ENCODE measurements at regions not wholly inside any gene's neighbourhood (a gene's known extent, or its start where the extent isn't known, plus 50 kb on each side); places are given as distances from the start of the nearest gene placed in this dataset.

DNA sequence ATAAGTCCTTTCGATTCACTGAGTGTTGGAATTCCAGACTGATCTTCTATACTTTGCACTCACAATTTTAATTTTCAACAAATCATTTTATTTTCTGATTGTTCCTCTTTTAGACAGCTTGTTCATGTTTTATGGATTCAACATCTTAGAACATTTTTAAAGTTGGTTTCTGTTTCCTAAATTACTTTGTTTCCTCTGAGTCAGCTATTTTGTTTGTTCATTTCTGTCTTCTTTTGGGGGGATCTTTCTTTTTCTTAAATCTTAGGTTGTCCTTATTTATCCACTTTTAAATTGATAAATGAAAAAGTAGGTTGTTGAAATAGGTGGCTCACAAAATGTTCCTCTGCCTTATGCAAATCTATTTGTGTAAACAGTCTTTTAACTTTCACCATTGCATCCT lies 160.0 kb downstream of the GALC start:
- no peaks in the 10 kb centered on the region for H4K20me1 ChIP-seq
- H3K36me3 ChIP-seq, result no peaks in the 10 kb centered on the region
- peaks cover 0 to 12% (median 0%) of the 10 kb centered on the region in 10 experiments; a peak in 9 of 20 replicates for H3K4me1 ChIP-seq
- H3K4me2 ChIP-seq, result peak overlapping the region in 6 of 11 experiments; percentile 6 to 42 (median 28); a peak in 6 of 22 replicates
- H3K9me3 ChIP-seq (replicated peaks in 1 of 11), result no peaks in the 10 kb centered on the region
- TF ChIP-seq Cebpa-rat (IDR thresholded peaks at IDR 0.05), result no peak
- no peak overlapping the region for H3K9ac ChIP-seq
- no peak overlapping the region for H3K4me3 ChIP-seq
- no peak overlapping the region for H3K27ac ChIP-seq
- H3K27me3 ChIP-seq, result no peaks in the 10 kb centered on the region

DNA sequence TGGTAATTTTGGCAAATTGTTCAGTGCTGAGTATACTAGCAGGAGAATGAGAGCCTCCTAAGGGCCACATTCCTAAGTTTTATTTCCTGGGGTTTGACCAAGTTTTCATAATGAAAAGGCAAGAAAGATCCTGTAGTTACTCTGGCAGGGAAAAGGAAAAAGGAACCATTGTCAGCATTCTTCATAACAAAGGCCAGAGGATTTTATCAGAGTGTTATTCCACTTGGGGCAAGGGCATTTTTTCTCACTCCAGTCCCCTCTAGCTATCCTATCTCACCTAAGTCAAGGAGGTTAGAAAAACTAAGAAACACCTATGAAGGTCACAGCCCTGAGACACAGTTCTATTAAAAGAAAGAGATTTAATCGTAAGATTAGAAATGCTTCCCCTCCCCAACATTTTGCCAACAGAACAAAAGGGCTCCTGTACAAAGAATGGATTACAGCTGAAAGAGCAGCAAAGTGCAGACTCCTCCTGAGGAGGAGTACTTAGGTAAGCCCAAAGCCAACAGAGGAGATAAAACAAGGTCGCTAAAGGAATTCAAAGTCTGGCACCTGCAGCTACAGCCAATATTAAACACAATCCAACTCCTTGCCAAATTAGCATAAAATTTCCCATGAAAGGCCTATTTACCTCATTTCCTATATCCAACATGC lies 162.4 kb downstream of the GALC start:
- no peaks in the 10 kb centered on the region for H3K27me3 ChIP-seq
- no peak overlapping the region for H3K4me2 ChIP-seq
- H3K4me3 ChIP-seq, result no peak overlapping the region
- no peak overlapping the region for H3K9ac ChIP-seq
- TF ChIP-seq Cebpa-rat (IDR thresholded peaks at IDR 0.05), result no peak
- no peaks in the 10 kb centered on the region for H3K36me3 ChIP-seq
- no peaks in the 10 kb centered on the region for H3K9me3 ChIP-seq (replicated peaks in 1 of 11)
- H3K27ac ChIP-seq, result no peak overlapping the region
- H3K4me1 ChIP-seq, result peaks cover 0 to 12% (median 0%) of the 10 kb centered on the region in 10 experiments; a peak in 9 of 20 replicates
- H4K20me1 ChIP-seq, result no peaks in the 10 kb centered on the region

DNA sequence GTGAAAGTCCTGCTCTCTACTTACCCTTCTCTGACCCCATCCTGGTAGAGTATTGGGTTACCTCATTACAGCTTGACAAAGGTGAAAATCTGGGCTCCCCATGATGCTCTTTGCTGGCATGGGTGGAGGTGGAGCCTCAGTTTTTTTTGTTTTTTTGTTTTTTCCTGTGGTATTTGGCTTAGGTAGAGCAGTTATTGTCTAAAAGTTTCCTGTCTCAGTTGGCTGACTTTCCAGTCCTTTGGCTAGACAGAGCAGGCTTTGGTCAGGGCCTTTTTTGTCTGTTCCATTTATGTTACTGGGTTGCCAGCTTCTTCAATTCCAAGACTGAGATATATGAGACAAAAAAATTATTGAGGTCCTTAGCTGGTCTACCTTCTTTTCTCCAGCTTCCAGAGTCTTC lies 163.4 kb downstream of the GALC start:
- no peak overlapping the region for H3K4me3 ChIP-seq
- no peaks in the 10 kb centered on the region for H3K9me3 ChIP-seq (replicated peaks in 1 of 11)
- no peaks in the 10 kb centered on the region for H4K20me1 ChIP-seq
- no peak overlapping the region for H3K4me2 ChIP-seq
- H3K27me3 ChIP-seq, result no peaks in the 10 kb centered on the region
- H3K27ac ChIP-seq, result no peak overlapping the region
- H3K4me1 ChIP-seq, result peaks cover 0 to 12% (median 0%) of the 10 kb centered on the region in 10 experiments; a peak in 9 of 20 replicates
- no peaks in the 10 kb centered on the region for H3K36me3 ChIP-seq
- H3K9ac ChIP-seq, result no peak overlapping the region
- TF ChIP-seq Cebpa-rat (IDR thresholded peaks at IDR 0.05), result no peak

DNA sequence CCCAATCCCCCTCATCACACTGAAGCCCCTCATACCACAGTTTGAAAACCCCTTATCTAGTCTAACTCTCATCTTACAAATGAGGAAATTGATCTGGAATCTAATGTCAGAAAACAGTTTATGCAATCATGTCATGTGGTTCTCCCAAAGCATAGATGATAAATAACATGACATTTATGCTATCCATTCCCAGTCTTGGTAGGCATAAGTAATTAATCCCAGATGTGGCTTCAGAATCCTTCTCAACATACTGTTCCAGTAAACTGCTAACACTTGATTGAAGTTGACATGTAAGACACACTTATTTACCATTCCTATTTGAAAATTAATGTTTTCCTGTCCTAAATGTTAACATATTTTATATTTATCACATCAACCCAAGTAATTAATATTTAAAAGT lies 168.7 kb downstream of the GALC start:
- no peaks in the 10 kb centered on the region for H3K36me3 ChIP-seq
- TF ChIP-seq Cebpa-rat (IDR thresholded peaks at IDR 0.05), result no peak
- no peaks in the 10 kb centered on the region for H3K27me3 ChIP-seq
- H3K9me3 ChIP-seq (replicated peaks in 1 of 11), result peaks cover 0 to 4% (median 0%) of the 10 kb centered on the region in 11 experiments; a peak in 2 of 22 replicates
- H3K9ac ChIP-seq, result no peak overlapping the region
- no peaks in the 10 kb centered on the region for H3K4me1 ChIP-seq
- no peak overlapping the region for H3K4me2 ChIP-seq
- H3K27ac ChIP-seq, result no peak overlapping the region
- no peaks in the 10 kb centered on the region for H4K20me1 ChIP-seq
- H3K4me3 ChIP-seq, result no peak overlapping the region

DNA sequence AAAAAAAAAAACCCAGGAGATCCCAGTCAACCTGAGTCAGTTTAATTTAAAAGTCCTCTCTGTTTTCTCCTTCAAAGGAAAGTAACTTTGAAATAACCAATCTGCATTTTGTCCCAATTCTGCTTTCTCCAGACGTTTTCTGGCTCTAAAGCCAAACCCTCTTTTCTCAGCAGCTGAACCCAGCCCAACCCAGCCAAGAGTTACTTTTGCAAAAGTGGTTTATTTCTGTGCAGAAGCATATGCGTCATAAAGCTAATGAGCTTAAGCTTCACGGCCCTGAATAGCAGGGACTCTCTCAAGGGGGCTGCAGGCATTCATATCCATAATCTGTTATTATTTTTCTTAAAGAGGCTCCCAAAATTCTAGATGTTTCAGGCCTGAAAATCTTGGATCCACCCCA lies 176.6 kb downstream of the GALC start:
- H3K27ac ChIP-seq, result no peak overlapping the region
- no peak overlapping the region for H3K9ac ChIP-seq

DNA sequence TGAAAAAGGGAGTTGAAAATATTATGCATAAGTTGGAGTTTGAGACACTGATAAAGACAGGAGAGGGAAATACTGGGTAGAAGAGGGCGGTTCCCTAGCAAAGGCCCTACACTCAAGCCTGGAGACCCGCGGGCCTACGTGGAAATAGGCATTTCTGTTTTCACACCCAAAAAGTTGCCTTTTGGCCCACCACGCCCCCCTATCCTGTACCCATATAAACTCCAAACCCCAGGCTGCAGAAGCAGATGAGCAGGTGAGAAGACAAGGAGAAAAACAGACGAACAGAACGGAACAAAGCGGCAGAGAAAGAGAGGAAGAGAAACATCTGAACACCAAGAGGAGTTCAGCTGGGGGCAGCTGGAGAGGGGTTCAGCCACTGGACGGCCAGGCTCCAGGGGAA lies 177.9 kb downstream of the GALC start:
- Histone ChIP-seq H3K4me3 (no peak overlapping the region), H3K4me2 (peak overlapping the region in 2 of 11 experiments; percentile 21 to 24; a peak in 2 of 22 replicates), H3K27ac (no peak overlapping the region), H3K9ac (no peak overlapping the region), H4K20me1 (no peaks in the 10 kb centered on the region), H3K27me3 (no peaks in the 10 kb centered on the region), H3K4me1 (peaks cover 4 to 20% (median 14%) of the 10 kb centered on the region in 10 experiments; a peak in 15 of 20 replicates), H3K9me3 (replicated peaks in 1 of 11) (peaks cover 0 to 8% (median 0%) of the 10 kb centered on the region in 11 experiments; a peak in 2 of 22 replicates), H3K36me3 (no peaks in the 10 kb centered on the region)
- TF ChIP-seq Cebpa-rat (IDR thresholded peaks at IDR 0.05), result no peak

More for the DNA sequence above, 176.6 kb downstream of the GALC start:
- Histone ChIP-seq H4K20me1 (no peaks in the 10 kb centered on the region), H3K4me3 (no peak overlapping the region), H3K27me3 (no peaks in the 10 kb centered on the region), H3K9me3 (replicated peaks in 1 of 11) (peaks cover 0 to 8% (median 0%) of the 10 kb centered on the region in 11 experiments; a peak in 2 of 22 replicates), H3K4me2 (no peak overlapping the region), H3K4me1 (peaks cover 4 to 20% (median 14%) of the 10 kb centered on the region in 10 experiments; a peak in 15 of 20 replicates), H3K36me3 (no peaks in the 10 kb centered on the region)
- TF ChIP-seq Cebpa-rat (IDR thresholded peaks at IDR 0.05), result no peak

DNA sequence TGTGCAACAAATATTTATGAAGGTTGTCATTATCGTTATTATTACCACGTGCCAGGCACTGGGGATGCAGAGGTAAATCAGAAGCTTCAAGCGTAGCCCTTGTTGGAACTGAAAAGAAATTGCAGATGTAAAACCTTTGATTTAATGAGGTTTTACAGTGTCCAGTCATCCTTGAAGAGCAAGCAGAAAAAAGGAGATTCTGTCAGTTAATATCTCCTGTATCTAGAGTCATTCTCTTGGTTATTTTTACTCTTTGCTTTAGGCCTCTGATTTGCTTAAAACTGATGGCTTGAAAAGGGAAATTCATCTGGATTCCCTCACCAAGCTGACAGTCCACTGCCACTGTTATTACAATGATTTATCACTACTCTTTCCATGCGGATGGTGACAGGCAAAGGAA lies 179.3 kb downstream of the GALC start:
- TF ChIP-seq Cebpa-rat (IDR thresholded peaks at IDR 0.05), result no peak
- H3K36me3 ChIP-seq, result no peaks in the 10 kb centered on the region
- H4K20me1 ChIP-seq, result no peaks in the 10 kb centered on the region
- H3K4me2 ChIP-seq, result peak overlapping the region in 8 of 11 experiments; percentile 8 to 52 (median 38); a peak in 13 of 22 replicates
- no peak overlapping the region for H3K4me3 ChIP-seq
- H3K27ac ChIP-seq, result no peak overlapping the region
- peaks cover 2 to 16% (median 13%) of the 10 kb centered on the region in 10 experiments; a peak in 15 of 20 replicates for H3K4me1 ChIP-seq
- H3K9ac ChIP-seq, result no peak overlapping the region
- H3K27me3 ChIP-seq, result no peaks in the 10 kb centered on the region
- no peaks in the 10 kb centered on the region for H3K9me3 ChIP-seq (replicated peaks in 1 of 11)

DNA sequence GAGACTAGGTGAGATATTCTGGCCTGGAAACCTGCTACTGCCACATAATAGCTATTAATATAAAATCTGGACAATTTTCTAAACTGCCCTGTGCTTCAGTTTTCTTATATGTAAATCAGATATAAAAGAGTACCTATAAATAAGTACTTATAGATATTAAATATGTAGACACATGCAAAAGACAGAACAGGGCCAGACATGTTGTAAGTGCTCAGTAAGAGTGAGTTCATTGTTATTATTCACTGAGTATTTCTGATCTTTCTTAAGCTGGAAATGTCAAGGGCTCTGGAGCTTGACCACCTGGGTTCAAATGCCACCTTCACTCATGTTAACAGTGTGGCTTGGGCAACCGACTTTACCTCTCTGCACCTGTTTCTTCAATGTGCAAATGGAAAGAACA lies 179.8 kb downstream of the GALC start:
- Histone ChIP-seq H3K4me3 (no peak overlapping the region), H3K36me3 (no peaks in the 10 kb centered on the region), H3K4me1 (peaks cover 0 to 16% (median 13%) of the 10 kb centered on the region in 10 experiments; a peak in 12 of 20 replicates), H4K20me1 (no peaks in the 10 kb centered on the region), H3K4me2 (peak overlapping the region in 8 of 11 experiments; percentile 8 to 52 (median 38); a peak in 13 of 22 replicates), H3K9me3 (replicated peaks in 1 of 11) (peaks cover 0 to under 1% (median 0%) of the 10 kb centered on the region in 11 experiments; a peak in 2 of 22 replicates), H3K27me3 (no peaks in the 10 kb centered on the region), H3K9ac (no peak overlapping the region), H3K27ac (no peak overlapping the region)
- no peak for TF ChIP-seq Cebpa-rat (IDR thresholded peaks at IDR 0.05)

DNA sequence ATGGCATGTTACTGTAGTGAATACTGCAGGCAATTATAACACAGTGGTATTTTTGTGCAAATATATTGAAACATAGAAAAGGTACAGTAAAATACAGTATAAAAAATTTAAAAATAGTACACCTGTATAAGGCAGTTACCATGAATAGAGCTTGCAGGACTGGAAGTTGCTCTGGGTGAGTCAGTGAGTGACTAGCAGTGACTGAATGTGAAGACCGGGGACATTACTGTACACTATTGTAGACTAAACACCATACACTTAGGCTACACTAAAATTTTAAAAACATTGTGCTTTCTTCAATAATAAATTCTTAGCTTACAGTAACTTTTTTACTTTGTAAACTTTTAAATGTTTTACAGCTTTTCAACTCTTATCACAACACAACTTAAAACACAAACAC lies 181.7 kb downstream of the GALC start:
- Histone ChIP-seq H3K4me2 (no peak overlapping the region), H3K27ac (no peak overlapping the region), H3K9me3 (replicated peaks in 1 of 11) (peaks cover 0 to 9% (median under 1%) of the 10 kb centered on the region in 11 experiments; a peak in 4 of 22 replicates), H4K20me1 (no peaks in the 10 kb centered on the region), H3K36me3 (no peaks in the 10 kb centered on the region), H3K4me3 (no peak overlapping the region), H3K4me1 (peaks cover 0 to 16% (median 13%) of the 10 kb centered on the region in 10 experiments; a peak in 12 of 20 replicates), H3K27me3 (no peaks in the 10 kb centered on the region), H3K9ac (no peak overlapping the region)
- TF ChIP-seq Cebpa-rat (IDR thresholded peaks at IDR 0.05), result no peak
